Neural progenitor cell (in vitro differentiated cells): ENCODE measurements at regions not wholly inside any gene's neighbourhood (a gene's known extent, or its start where the extent isn't known, plus 50 kb on each side); places are given as distances from the start of the nearest gene placed in this dataset.

ENCODE experiments used
- DNase-seq: peaks from one replicate; pipeline ENCODE4 v3.0.0-alpha.2; 2016; ENCODE audit warnings: low spot score
- H2AFZ ChIP-seq: fragments of 200-600 bp; sonication (generic); replicated peaks from 2 replicates; pipeline ENCODE4 v1.6.1; 2016; ENCODE audit warnings: antibody characterized with exemption
- H3F3A ChIP-seq: fragments of 200-600 bp; sonication (generic); 2 replicates; pipeline ENCODE4 v1.6.1; 2016; ENCODE audit warnings: antibody characterized with exemption, low read depth
- H3K27ac ChIP-seq: fragments of 200-600 bp; sonication (generic); 2 replicates; pipeline ENCODE4 v1.5.1; 2016; ENCODE audit warnings: mild to moderate bottlenecking
- H3K27me3 ChIP-seq: fragments of 200-600 bp; sonication (generic); 2 replicates; pipeline ENCODE4 v1.6.1; 2016; ENCODE audit warnings: mild to moderate bottlenecking, moderate library complexity
- H3K36me3 ChIP-seq: fragments of 200-600 bp; sonication (generic); 2 replicates; pipeline ENCODE4 v1.5.1; 2016
- H3K4me1 ChIP-seq: fragments of 200-600 bp; sonication (generic); 2 replicates; pipeline ENCODE4 v1.6.1; 2016; ENCODE audit warnings: mixed run types
- H3K4me2 ChIP-seq: fragments of 200-600 bp; sonication (generic); 2 replicates; pipeline ENCODE4 v1.6.1; 2016
- H3K4me3 ChIP-seq: fragments of 200-600 bp; sonication (generic); 2 replicates; pipeline ENCODE4 v1.5.1; 2016
- H3K79me2 ChIP-seq: fragments of 200-600 bp; sonication (generic); 2 replicates; pipeline ENCODE4 v1.6.1; 2016; ENCODE audit warnings: low read depth
- H3K9ac ChIP-seq: fragments of 200-600 bp; sonication (generic); 2 replicates; pipeline ENCODE4 v1.6.1; 2016
- H3K9me3 ChIP-seq: fragments of 200-600 bp; sonication (generic); 2 replicates; pipeline ENCODE4 v1.5.1; 2016; ENCODE audit warnings: low read depth
- H4K20me1 ChIP-seq: fragments of 200-600 bp; sonication (generic); 2 replicates; pipeline ENCODE4 v1.6.1; 2016; ENCODE audit warnings: low read depth
- H3K27ac Mint-ChIP-seq: 3 replicates; pipeline ENCODE4 v1.8.0; 2021; ENCODE audit warnings: mixed read lengths
- H3K27me3 Mint-ChIP-seq: 2 replicates; pipeline ENCODE4 v1.8.0; 2022; ENCODE audit warnings: low read depth, mild to moderate bottlenecking, inconsistent platforms, moderate library complexity, mixed read lengths; ENCODE audit not compliant: insufficient read depth
- H3K36me3 Mint-ChIP-seq: 3 replicates; pipeline ENCODE4 v1.8.0; 2021; ENCODE audit warnings: mixed read lengths
- H3K4me1 Mint-ChIP-seq: 3 replicates; pipeline ENCODE4 v1.8.0; 2021; ENCODE audit warnings: mixed read lengths
- H3K4me3 Mint-ChIP-seq: 3 replicates; pipeline ENCODE4 v1.8.0; 2021; ENCODE audit warnings: mild to moderate bottlenecking, moderate library complexity, mixed read lengths
- H3K9me3 Mint-ChIP-seq: 3 replicates; pipeline ENCODE4 v1.8.0; 2020; ENCODE audit warnings: mixed read lengths
- CTCF ChIP-seq: fragments of 200-600 bp; sonication (generic); IDR thresholded peaks from 2 replicates; pipeline ENCODE4 v1.5.1; 2017; ENCODE audit warnings: antibody characterized with exemption, mild to moderate bottlenecking
- EZH2 ChIP-seq: fragments of 200-600 bp; sonication (generic); IDR thresholded peaks from 2 replicates; pipeline ENCODE4 v1.6.1; 2017; ENCODE audit warnings: antibody characterized with exemption, mild to moderate bottlenecking, moderate library complexity
- EZH2phosphoT487 ChIP-seq: fragments of 200-600 bp; sonication (generic); IDR thresholded peaks from 2 replicates; pipeline ENCODE4 v1.6.1; 2017; ENCODE audit warnings: antibody characterized with exemption

- Histone ChIP-seq H3K4me2 (no peak overlapping the region), H3K79me2 (no peaks in the 10 kb centered on the region), H3K27me3 (no peaks in the 10 kb centered on the region), H3K9me3 (no peaks in the 10 kb centered on the region), H3K9ac (no peak overlapping the region), H3F3A (no peaks in the 10 kb centered on the region), H3K36me3 (no peaks in the 10 kb centered on the region), H3K4me3 (no peak overlapping the region), H4K20me1 (no peaks in the 10 kb centered on the region), H2AFZ (no peak overlapping the region), H3K27ac (no peak overlapping the region), H3K4me1 (no peaks in the 10 kb centered on the region)
- no peak overlapping the region for H3K27ac Mint-ChIP-seq
- H3K27me3 Mint-ChIP-seq = peaks cover 4% of the 10 kb centered on the region
- H3K4me3 Mint-ChIP-seq = no peak overlapping the region
- no peaks in the 10 kb centered on the region for H3K36me3 Mint-ChIP-seq
- no peaks in the 10 kb centered on the region for H3K9me3 Mint-ChIP-seq
- no peak for TF ChIP-seq EZH2
- no peak for TF ChIP-seq EZH2phosphoT487
- TF ChIP-seq CTCF = no peak
- no peak for DNase-seq
- no peaks in the 10 kb centered on the region for H3K4me1 Mint-ChIP-seq
Observed at GRCh38 chr16:5422643-5423496, 325.3 kb upstream of the EEF2KMT start.

GRCh38 chr16:5422047-5422446 lies 324.5 kb upstream of the EEF2KMT start:
- H3K36me3 ChIP-seq = no peaks in the 10 kb centered on the region
- H3K4me1 ChIP-seq = no peaks in the 10 kb centered on the region
- H3F3A ChIP-seq = no peaks in the 10 kb centered on the region
- H3K4me1 Mint-ChIP-seq = no peaks in the 10 kb centered on the region
- no peak overlapping the region for H3K27ac ChIP-seq
- H3K27me3 ChIP-seq = no peaks in the 10 kb centered on the region
- H3K4me2 ChIP-seq = no peak overlapping the region
- DNase-seq = no peak
- TF ChIP-seq EZH2 = no peak
- TF ChIP-seq CTCF = no peak
- TF ChIP-seq EZH2phosphoT487 = no peak
- no peaks in the 10 kb centered on the region for H4K20me1 ChIP-seq
- H3K27ac Mint-ChIP-seq = no peak overlapping the region
- H3K9me3 Mint-ChIP-seq = no peaks in the 10 kb centered on the region
- H3K4me3 Mint-ChIP-seq = no peak overlapping the region
- H3K9ac ChIP-seq = no peak overlapping the region
- no peak overlapping the region for H3K4me3 ChIP-seq
- no peaks in the 10 kb centered on the region for H3K36me3 Mint-ChIP-seq
- no peaks in the 10 kb centered on the region for H3K9me3 ChIP-seq
- no peaks in the 10 kb centered on the region for H3K79me2 ChIP-seq
- no peak overlapping the region for H2AFZ ChIP-seq
- peaks cover 9% of the 10 kb centered on the region for H3K27me3 Mint-ChIP-seq

DNA sequence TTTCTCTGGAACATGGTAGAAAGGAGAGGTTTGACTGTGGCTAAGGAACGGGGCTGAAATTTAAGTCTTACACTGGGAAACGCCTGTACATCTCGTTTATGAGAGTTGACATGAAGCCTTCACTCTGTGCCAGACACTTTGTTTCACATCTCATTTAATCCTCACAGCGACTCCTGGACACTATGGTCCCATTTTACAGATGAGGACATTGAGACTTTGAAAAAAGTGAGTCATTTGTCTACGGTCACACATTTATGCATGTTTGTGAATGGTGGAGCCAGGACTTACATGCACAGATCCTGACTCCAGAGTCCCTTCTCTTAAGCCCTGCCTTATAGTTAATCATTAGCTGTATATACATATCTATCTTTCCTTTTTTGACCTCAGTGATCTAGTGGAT lies 318.4 kb upstream of the EEF2KMT start:
- Histone ChIP-seq H3K4me3 (no peak overlapping the region), H3K4me1 (peaks cover 8% of the 10 kb centered on the region), H3K9ac (no peak overlapping the region), H3F3A (no peaks in the 10 kb centered on the region), H3K79me2 (no peaks in the 10 kb centered on the region), H3K4me2 (no peak overlapping the region), H3K36me3 (no peaks in the 10 kb centered on the region), H3K27ac (no peak overlapping the region), H3K27me3 (no peaks in the 10 kb centered on the region), H3K9me3 (no peaks in the 10 kb centered on the region), H4K20me1 (no peaks in the 10 kb centered on the region), H2AFZ (no peak overlapping the region)
- TF ChIP-seq CTCF = no peak
- TF ChIP-seq EZH2 = no peak
- no peak for TF ChIP-seq EZH2phosphoT487
- H3K27me3 Mint-ChIP-seq = peaks cover 10% of the 10 kb centered on the region
- H3K27ac Mint-ChIP-seq = no peak overlapping the region
- H3K9me3 Mint-ChIP-seq = no peaks in the 10 kb centered on the region
- H3K36me3 Mint-ChIP-seq = no peaks in the 10 kb centered on the region
- no peak for DNase-seq
- H3K4me3 Mint-ChIP-seq = no peak overlapping the region
- H3K4me1 Mint-ChIP-seq = no peaks in the 10 kb centered on the region
